ENCODE measurements at regions not wholly inside any gene's neighbourhood (a gene's known extent, or its start where the extent isn't known, plus 50 kb on each side); places are given as distances from the start of the nearest gene placed in this dataset.
"Not testable (repeated sequence)": the region's sequence is repeated elsewhere in the genome, so short reads cannot be mapped to it uniquely, and the experiment has no call there.

DNA sequence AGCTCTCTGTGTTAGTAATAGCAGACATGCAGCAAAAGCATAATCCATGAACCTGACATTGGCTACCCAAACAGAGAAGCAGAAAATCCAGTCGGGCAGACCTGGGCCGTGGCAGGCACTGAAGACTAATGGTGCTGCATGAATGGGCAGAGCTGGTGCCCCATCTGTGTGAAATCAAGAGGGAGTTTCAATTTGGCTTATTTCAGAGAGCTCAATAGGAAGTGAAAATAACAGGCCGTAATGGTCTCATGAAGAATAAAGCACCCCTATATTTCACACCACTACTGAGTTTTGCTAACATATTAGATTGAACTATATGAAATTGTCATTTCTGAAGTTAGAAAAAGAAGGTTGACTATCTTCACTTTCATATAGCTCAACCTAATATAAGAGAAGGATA is 149.7 kb downstream of the ENC1 start:
- no peak overlapping the region for H3K4me3 ChIP-seq
- no peak for TF ChIP-seq POLR2A (IDR thresholded peaks at IDR 0.05)
- TF ChIP-seq, protein P1, sequence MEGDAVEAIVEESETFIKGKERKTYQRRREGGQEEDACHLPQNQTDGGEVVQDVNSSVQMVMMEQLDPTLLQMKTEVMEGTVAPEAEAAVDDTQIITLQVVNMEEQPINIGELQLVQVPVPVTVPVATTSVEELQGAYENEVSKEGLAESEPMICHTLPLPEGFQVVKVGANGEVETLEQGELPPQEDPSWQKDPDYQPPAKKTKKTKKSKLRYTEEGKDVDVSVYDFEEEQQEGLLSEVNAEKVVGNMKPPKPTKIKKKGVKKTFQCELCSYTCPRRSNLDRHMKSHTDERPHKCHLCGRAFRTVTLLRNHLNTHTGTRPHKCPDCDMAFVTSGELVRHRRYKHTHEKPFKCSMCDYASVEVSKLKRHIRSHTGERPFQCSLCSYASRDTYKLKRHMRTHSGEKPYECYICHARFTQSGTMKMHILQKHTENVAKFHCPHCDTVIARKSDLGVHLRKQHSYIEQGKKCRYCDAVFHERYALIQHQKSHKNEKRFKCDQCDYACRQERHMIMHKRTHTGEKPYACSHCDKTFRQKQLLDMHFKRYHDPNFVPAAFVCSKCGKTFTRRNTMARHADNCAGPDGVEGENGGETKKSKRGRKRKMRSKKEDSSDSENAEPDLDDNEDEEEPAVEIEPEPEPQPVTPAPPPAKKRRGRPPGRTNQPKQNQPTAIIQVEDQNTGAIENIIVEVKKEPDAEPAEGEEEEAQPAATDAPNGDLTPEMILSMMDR (IDR thresholded peaks at IDR 0.05) = no peak
- H3K9me3 ChIP-seq = no peaks in the 10 kb centered on the region

GRCh38 chr5:74482990-74483389 is 157.5 kb downstream of the ENC1 start:
- TF ChIP-seq POLR2A (IDR thresholded peaks at IDR 0.05) = no peak
- TF ChIP-seq, protein P1 (IDR thresholded peaks at IDR 0.05) = no peak
- no peaks in the 10 kb centered on the region for H3K4me1 ChIP-seq
- intact Hi-C loops (cut with DNase I; ENCODE audit: low total_unique reads) = no loop called here
- H3K36me3 ChIP-seq = no peaks in the 10 kb centered on the region
- DNase-seq = no peak
- no peak overlapping the region for H3K27ac ChIP-seq
- H3K27me3 ChIP-seq = no peaks in the 10 kb centered on the region
- H3K4me3 ChIP-seq = no peak overlapping the region
- no peaks in the 10 kb centered on the region for H3K9me3 ChIP-seq

More for the DNA sequence above, 149.7 kb downstream of the ENC1 start:
- DNase-seq = no peak
- Histone ChIP-seq H3K36me3 (no peaks in the 10 kb centered on the region), H3K27me3 (no peaks in the 10 kb centered on the region), H3K4me1 (no peaks in the 10 kb centered on the region), H3K27ac (no peak overlapping the region)
- intact Hi-C loops (cut with DNase I; ENCODE audit: low total_unique reads) = no loop called here

- TF ChIP-seq POLR2A (IDR thresholded peaks at IDR 0.05) = no peak
- TF ChIP-seq, protein P1 (IDR thresholded peaks at IDR 0.05) = no peak
- H3K9me3 ChIP-seq = no peaks in the 10 kb centered on the region
- no peaks in the 10 kb centered on the region for H3K4me1 ChIP-seq
- intact Hi-C loops (cut with DNase I; ENCODE audit: low total_unique reads) = no loop called here
- H3K4me3 ChIP-seq = no peak overlapping the region
- no peak overlapping the region for H3K27ac ChIP-seq
- no peaks in the 10 kb centered on the region for H3K36me3 ChIP-seq
- DNase-seq = no peak
- H3K27me3 ChIP-seq = no peaks in the 10 kb centered on the region
Measured at GRCh38 chr5:74482523-74482922, 158.0 kb downstream of the ENC1 start.

DNA sequence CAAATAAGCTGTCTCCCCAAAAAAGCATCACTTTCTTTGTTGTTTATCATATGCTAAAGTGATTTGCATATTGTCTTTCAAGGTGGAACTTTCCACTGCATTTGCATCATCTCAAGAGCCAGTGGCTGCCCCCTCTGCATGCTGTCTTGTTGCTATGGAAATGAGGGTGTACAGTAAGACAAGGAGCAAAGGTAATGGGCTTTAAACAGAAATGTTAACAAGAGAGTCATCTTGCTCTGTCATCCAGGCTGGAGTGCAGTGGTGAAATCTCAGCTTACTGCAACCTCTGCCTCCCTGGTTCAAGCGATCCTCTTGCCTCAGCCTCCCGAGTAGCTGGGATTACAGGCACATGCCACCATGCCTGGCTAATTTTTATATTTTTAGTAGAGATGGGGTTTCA is 159.2 kb downstream of the ENC1 start:
- H3K27me3 ChIP-seq; intact Hi-C loops (cut with DNase I; ENCODE audit: low total_unique reads); DNase-seq; H3K4me3 ChIP-seq; H3K27ac ChIP-seq; H3K4me1 ChIP-seq; H3K36me3 ChIP-seq; H3K9me3 ChIP-seq: not testable (repeated sequence)

DNA sequence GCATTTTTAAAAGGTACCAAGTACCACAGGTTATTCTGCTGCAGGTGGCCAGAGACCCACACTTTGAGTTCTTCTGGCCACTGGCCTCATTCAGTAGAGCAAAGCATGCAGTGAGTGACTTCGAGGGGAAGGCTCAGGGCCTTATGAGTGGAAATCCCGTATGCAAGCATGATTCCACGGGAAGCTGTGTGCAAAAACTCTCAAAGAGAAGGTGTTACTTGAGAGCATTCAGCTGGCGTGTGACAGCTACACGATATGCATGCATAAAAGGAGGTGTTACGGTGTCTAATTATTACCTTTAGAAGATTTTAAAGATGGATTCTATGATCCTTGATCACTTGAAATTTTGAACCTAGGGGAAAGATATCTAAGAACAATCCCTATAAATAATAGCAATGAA is 160.3 kb downstream of the ENC1 start:
- intact Hi-C loops (cut with DNase I; ENCODE audit: low total_unique reads) = no loop called here
- Histone ChIP-seq H3K36me3 (no peaks in the 10 kb centered on the region), H3K27me3 (no peaks in the 10 kb centered on the region), H3K27ac (no peak overlapping the region), H3K9me3 (no peaks in the 10 kb centered on the region), H3K4me1 (no peaks in the 10 kb centered on the region), H3K4me3 (no peak overlapping the region)
- no peak for TF ChIP-seq POLR2A (IDR thresholded peaks at IDR 0.05)
- TF ChIP-seq, protein P1 (IDR thresholded peaks at IDR 0.05) = no peak
- DNase-seq = no peak

GRCh38 chr5:74478328-74478727 is 162.2 kb downstream of the ENC1 start:
- no peaks in the 10 kb centered on the region for H3K27me3 ChIP-seq
- H3K27ac ChIP-seq = no peak overlapping the region
- no peak overlapping the region for H3K4me3 ChIP-seq
- no peaks in the 10 kb centered on the region for H3K9me3 ChIP-seq
- intact Hi-C loops (cut with DNase I; ENCODE audit: low total_unique reads) = no loop called here
- DNase-seq = no peak
- H3K36me3 ChIP-seq = no peaks in the 10 kb centered on the region
- TF ChIP-seq POLR2A (IDR thresholded peaks at IDR 0.05) = no peak
- TF ChIP-seq, protein P1 (IDR thresholded peaks at IDR 0.05) = no peak
- no peaks in the 10 kb centered on the region for H3K4me1 ChIP-seq

Data from uterus (tissue), 3 donors.